ENCODE measurements at regions not wholly inside any gene's neighbourhood (a gene's known extent, or its start where the extent isn't known, plus 50 kb on each side); places are given as distances from the start of the nearest gene placed in this dataset.

DNA sequence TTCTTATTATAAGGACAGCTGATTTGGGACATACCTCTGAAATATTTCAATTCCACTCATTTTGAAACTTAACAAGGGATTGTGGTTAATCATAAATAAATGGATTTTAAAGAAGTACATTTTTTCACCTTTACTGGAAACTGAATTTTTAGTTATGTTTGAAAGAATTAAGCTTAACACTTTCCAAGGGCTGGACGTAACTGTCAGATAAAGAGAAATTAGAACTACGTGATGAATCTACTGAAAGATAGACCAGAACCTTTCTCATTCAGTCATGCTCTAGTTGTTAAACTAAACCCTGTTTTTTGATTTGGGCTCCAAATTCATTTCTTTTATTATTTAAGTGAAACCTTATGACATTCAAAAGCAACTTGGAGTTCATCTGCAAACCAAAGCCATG, 1892.1 kb upstream of the SEL1L start:
- TF ChIP-seq POLR2A (IDR thresholded peaks at IDR 0.05): no peak
- TF ChIP-seq, protein P1, sequence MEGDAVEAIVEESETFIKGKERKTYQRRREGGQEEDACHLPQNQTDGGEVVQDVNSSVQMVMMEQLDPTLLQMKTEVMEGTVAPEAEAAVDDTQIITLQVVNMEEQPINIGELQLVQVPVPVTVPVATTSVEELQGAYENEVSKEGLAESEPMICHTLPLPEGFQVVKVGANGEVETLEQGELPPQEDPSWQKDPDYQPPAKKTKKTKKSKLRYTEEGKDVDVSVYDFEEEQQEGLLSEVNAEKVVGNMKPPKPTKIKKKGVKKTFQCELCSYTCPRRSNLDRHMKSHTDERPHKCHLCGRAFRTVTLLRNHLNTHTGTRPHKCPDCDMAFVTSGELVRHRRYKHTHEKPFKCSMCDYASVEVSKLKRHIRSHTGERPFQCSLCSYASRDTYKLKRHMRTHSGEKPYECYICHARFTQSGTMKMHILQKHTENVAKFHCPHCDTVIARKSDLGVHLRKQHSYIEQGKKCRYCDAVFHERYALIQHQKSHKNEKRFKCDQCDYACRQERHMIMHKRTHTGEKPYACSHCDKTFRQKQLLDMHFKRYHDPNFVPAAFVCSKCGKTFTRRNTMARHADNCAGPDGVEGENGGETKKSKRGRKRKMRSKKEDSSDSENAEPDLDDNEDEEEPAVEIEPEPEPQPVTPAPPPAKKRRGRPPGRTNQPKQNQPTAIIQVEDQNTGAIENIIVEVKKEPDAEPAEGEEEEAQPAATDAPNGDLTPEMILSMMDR (IDR thresholded peaks at IDR 0.05): no peak

Data from vagina (tissue), 2 donors.